Ammon's horn (tissue), 1 donor: ENCODE measurements at regions not wholly inside any gene's neighbourhood (a gene's known extent, or its start where the extent isn't known, plus 50 kb on each side); places are given as distances from the start of the nearest gene placed in this dataset.
"Not testable (repeated sequence)": the region's sequence is repeated elsewhere in the genome, so short reads cannot be mapped to it uniquely, and the experiment has no call there.

Source experiments
- DNase-seq: peaks from one replicate; pipeline ENCODE4 v3.0.0-alpha.2; 2016; ENCODE audit warnings: low spot score

DNA sequence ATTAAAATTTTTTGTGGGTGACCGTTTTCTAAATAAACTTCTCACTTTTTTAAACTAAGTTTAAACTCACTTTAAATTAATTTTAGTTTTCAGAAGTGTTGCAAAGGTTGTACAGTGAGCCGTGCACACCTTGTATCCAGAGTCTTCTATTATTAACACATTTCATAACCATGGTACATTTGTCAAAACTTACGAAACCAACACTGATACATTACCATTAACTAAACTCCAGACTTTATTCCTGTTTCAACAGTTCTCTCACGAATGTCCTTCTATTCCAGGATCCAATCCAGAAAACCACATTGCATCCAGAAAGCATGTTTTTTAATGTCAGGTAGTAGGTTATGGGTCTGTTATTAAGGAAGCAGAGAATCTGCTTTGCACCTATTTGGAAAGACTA lies 319.9 kb downstream of the CBLN4 start:
- no peak for DNase-seq

DNA sequence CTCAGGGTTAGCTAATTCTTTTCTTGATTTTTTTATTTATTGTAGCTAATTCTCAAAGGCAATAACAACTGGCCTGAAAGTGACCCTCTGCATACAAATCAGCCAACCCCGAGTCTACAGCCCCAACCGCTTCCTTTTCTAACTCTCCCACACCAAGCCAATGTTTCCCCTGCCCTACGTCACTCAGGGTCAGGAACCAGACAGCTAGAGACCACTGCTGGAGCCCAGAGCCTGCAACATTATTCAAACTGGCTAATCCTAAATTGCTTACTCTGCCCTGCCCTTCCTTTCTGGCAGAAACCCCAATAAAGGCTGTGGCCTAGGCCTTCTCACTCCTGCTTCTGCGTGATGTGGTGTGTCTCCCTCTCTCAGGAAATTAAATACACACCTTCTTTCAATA lies 320.7 kb downstream of the CBLN4 start:
- no peak for DNase-seq

DNA sequence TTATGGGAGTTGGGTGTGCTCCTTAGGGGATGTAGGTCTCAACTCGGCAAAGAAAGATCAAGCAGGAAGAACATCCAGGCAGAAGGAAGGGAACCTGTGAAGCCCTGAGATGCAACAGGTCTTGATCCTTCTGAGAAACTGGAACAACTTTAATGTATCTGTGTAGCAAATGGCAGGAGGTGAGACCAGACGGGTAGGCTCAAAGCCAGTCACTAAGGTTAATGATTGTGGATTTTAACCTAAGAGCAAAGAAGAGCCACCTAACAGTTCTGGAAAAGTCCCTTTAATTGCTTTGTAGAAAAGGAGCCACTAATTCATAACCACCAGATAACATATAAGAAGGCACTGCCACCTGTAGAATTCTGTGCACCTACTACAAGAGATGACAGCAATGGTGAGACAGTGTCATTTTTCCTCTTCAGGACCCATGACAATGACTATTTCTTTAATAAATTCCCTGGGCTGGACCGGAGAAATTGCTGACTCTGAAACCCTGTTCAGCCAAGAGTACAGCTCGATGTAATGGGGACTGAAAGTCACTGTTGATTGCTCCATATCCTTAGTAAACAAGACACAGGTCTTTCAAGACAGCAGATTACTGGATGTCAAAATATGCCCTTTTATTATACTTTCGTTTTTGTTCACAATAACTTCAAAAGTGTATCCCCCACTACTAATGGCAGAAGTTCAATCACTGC lies 326.2 kb downstream of the CBLN4 start:
- no peak for DNase-seq

DNA sequence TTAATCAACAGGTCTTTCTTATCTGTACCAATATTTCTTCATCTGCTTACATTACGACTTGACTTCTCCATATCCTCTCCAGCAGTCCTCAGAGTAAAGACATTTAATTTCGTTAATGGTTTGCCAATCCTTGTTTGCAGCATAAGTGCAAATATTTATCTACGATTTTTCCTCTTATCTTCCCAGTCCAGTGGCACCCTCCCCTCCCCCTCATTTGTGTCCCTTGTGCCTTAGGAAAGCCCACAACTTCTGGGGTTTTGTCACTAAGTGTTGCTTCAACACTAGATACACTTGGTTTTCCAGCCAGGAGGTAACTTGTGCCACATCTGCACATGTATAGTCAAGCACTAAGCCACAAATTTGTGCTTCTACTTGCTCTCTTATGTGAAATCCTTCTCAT lies 327.2 kb downstream of the CBLN4 start:
- no peak for DNase-seq

DNA sequence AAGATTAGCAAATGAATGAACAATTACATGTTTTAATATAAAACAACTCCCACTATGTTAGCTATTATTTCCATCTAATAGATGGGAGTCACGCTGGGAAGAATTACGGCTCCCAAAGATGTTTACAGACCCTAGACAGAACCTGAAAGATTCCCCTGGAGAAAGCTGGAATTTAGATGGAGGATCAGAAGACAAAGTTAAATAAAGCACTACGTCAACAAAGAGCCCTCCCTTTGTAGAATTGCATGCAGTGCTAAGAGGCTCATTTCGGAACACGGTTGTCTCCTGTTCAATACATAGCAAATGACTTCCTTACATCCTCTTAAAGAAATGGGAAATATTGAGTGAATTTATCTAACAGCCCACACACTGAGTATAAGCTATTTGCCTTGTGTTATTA lies 328.3 kb downstream of the CBLN4 start:
- DNase-seq = no peak

DNA sequence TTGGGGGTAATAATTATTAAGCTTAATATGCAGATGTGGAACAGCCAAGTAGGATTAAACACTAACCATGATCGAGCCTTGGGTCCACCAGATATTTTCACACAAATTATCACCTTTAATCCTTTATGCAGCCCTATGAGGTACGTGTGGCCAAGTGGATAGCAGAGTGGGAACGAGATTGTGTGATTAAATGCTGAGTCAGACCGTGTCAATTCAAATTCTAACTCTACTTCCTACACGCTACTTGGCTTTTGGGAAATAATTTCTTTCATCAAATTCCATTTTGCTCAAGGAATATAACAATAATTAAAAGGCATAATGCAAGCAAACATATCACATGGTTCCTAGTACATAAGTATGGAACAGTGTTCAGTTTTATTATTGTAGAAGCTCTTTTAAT lies 329.2 kb downstream of the CBLN4 start:
- DNase-seq = no peak

DNA sequence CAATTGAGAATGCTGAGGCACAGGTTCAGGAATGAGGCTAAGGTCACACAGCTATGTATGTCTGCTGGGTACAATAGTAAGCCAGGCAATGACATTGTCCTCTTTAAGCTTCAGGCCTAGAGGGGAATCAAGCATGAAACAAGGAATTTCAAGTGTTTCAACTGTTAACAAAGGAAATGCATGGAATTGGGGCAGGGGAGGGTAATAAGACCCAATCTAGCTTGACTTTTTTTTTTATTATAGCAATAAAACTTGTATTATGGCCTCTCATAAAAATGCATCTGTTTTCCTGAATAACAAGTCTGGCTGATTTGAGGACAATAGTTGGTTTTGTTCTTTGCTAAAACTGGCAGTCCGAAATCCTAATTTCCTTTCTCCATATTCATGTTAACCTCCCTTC lies 336.7 kb downstream of the CBLN4 start:
- DNase-seq = no peak

DNA sequence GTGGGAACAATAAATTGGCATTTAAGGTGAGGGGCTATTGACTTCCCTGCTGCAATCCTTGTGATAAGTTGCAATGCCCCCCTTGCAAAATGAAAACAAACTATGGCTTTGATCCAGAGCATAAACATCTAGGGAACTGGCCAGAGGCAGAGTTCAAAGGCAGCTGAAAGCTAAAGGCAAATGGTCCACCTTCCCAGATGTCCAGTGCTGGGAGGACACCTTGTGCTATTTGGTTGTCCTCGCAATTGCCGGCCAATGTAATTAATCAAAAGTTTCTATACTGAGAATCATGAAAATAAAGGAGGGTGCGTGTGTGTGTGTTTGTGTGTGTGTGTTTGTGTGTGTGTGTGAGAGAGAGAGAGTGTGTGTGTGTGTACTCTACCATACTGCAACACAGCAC lies 337.4 kb downstream of the CBLN4 start:
- DNase-seq = no peak

DNA sequence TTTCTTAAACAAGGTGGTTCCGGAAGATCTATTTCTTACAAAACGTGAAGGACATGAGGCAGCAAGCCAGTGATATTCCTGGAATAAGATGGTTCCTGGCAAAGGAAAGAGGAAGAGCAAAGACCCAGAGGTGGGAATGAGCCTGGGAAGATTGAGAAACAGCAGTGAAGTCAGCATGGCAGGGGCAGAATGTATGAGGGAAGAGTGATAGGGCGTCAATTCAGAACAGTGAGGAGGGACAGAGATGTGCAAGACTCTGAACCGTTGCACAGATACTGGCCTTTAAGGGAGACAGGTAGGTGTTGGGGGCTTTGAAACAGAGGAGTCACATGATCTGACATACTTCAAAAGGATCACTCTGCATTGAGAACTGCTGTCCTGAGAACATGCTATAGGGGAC lies 338.3 kb downstream of the CBLN4 start:
- no peak for DNase-seq

DNA sequence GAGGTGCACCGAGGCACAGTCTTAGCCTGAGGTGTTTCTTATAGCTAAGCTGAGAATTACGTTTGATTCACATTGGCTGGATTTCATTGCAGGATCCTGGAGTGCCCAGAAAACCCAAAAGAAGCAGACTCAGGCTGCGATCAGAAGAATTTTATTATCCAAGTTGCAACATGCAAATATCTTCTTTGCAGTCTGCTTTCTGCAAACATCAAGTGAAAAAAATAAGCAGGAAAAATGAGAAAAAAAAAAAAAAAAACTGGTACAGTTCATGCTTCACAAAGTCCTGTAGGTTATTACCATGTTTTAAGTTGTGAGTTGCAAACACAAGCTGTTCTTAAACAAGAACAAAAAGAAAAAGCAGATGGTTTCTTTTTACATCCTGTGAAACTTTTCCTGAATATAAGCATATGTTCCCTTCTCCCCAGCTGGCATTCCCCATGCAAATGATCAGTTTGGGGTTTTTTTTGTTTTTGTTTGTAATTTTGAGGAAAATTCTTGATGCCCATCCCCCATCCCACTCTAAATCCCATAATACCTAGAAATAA lies 349.0 kb downstream of the CBLN4 start:
- DNase-seq = no peak

DNA sequence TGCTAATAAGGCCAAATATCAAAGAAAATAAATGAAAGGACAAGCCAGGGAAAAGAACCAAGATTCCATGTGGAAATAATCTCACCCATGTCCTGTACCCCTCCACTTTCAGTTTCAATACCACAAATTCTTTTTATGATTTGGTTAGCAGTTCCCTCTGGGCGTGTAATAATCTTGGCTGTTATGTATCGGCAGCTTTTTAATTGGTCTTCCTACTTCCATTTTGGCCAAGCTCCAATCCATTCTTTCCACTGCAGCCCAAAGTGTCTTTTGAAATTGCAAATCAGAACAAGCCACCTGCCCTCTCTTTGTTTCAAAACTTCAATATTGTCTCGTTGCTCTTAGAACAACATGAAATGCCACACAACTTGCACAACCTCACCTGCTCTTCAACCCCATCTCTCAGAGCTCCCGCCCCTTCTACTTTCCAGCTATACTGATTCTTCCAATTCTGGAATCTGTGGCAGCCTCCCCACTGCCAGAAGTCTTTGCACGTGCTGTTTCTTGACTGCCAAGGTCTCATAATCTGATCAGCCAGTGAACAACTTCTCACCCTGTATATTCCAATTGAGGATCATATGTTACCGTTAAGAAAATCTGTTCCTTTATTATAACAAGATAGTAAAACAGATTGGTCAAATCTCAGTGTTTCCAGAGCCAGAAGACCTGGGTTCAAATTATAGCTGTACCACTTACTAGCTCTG lies 354.5 kb downstream of the CBLN4 start:
- DNase-seq = no peak

DNA sequence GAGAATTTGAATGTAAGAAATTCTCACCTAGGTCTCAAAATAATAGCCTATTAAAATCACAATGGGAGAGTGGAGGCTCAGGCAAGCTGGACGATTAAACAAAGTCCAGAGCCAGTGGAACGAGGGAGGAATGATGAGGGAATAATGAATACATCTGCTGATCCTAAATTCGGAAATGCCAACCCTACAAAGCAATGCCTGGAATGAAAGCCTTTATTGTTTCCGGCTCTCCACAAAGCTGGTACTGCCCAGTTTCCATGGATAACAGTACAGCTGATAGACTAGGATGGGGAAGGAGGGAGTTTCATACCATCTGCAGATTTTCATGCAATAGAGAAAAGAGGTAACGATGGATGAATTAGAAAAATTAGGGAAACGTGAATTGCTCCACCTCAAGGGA lies 356.1 kb downstream of the CBLN4 start:
- DNase-seq = peak; percentile 50

DNA sequence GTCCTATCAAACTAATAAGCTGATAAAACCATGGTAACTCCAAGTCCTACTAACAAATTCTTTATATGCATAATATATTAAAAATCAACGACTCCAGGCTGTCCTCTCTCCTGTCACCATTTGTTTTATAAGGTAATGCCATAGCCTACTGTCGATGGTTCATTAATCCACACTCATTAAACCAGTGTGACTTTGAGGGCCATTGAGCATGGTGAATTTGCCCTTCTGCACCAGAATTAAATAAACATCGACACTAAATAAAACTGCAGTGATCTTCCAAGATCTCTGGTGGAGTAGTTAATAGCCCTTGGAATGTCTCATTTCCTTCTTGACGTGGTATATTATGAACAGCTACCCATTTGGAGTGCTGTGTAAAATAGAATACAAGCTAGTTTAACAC lies 358.5 kb downstream of the CBLN4 start:
- DNase-seq = no peak

DNA sequence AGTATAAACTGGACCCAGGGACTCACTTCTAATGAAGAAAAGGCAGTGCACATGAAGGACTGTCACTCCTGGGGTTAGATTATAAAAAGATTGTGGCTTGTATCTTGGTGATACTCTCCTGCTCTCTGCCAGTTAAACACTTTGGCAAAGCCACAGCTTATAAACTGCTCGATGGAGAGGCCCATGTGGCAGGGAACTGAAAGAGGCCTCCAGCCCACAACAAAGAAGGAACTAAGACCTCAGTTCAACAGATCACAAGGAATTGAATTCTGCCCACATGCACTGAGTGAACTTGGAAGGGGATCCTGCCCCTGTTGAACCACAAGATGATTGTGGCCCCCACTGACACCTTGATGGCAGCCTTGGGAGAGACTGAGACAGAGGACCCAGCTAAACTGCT lies 363.8 kb downstream of the CBLN4 start:
- no peak for DNase-seq

DNA sequence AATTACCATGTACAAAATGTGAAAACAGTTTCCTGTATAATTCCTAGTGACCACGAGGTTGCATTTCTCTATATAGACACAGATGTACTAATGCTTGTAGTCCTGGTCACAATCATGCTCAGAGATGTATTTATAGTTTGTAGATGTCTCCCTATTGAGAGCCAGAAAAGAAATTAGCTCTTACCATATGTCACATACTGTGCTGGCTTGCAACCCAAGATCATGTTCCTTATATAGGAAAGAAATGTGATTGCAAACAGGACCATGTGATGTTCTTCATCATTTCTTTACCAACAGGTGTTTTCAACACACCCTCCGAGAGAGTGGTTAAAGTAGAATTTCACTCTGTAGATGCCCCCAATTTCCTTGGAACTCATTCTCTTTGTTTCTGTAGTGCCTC lies 369.4 kb downstream of the CBLN4 start:
- DNase-seq = no peak

DNA sequence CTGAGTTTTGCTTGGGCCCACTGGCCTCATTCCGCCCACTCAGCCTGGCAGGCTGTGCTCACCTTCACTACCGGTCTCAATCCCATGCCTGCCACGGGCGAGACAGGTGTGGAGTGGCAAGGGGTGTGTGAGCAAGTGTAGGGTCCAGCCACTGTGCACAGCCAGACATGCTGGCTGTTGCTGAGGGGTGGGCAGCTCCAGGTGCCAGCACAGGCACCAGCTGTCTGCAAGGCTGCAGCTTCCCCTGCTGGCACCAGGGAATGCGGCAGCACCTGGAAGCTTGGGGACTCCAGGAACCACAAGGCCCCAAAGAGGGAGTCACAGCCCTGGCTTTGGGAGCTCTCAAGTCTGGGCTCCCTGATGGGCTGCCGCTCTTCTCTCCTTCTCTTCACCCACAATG lies 372.7 kb downstream of the CBLN4 start:
- no peak for DNase-seq

DNA sequence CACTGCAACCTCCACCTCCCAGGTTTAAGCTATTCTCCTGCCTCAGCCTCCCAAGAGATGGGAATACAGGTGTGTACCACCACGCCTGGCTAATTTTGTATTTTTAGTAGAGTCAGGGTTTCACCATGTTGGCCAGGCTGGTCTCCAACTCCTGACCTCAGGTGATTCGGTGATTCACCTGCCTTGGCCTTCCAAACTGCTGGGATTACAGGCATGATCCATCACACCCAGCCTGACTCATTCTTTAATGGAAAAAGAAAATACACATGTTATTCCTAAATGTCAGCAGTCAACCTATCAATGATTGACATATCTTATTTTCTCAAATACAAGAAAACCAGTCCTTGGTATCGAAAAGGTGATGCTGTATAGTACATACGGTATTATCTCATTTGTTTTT lies 376.2 kb downstream of the CBLN4 start:
- DNase-seq = not testable (repeated sequence)

DNA sequence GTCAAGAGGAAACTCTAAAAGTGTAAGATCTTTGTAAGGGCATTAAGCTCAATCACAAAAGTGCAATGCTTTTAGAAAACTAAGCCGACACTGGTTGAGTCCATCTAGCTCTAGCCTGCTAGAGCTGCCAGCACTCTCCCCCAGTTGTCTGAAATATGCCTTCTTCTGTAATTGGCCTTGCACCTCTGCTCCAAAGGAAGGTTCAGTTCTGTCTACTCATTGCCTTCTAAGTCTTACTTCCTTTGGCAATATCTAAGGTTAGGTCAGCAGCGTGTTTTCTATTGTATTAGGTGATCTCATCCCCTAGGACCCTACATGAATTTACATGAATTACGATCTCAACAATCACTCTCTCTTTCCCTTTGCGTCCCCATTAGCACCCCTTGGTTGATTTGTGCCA lies 378.6 kb downstream of the CBLN4 start:
- DNase-seq = no peak

DNA sequence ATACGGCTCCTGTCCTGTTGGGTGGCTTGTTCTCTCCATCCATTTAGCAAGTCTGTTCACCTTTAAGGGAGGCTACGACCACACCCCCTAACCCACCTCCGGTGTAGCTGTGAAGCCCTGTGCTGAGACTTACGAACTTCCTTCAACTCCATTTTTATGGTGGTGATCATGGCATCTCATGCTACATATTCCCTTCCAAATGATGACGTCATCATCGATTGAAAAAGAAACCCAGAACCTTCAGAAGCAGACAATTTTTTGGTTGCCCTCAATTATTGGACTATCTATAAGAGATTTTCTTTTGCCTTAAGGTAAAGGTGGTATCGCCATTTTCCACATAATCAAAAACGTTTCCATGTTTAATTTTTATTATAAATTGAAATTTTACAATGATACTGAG lies 389.0 kb downstream of the CBLN4 start:
- DNase-seq = no peak

DNA sequence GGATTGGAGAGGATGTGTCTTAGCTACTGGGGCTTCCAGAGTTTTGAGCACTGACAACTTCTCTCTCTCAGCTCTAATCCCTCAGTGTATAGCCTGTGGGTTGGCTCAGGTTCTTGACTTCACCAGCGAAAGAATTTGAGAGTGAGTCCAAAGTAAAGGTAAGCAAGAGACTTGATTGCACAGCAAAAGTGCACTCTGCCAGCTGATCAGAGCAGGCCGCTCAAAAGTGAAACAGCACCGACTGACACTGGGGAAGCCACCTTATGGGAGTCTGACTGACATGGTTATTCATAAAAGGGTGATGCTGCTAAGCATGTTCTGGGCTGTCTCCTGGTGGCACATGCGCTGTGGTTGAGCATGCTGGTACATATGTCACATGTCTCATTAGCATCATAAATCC lies 389.5 kb downstream of the CBLN4 start:
- DNase-seq = no peak

DNA sequence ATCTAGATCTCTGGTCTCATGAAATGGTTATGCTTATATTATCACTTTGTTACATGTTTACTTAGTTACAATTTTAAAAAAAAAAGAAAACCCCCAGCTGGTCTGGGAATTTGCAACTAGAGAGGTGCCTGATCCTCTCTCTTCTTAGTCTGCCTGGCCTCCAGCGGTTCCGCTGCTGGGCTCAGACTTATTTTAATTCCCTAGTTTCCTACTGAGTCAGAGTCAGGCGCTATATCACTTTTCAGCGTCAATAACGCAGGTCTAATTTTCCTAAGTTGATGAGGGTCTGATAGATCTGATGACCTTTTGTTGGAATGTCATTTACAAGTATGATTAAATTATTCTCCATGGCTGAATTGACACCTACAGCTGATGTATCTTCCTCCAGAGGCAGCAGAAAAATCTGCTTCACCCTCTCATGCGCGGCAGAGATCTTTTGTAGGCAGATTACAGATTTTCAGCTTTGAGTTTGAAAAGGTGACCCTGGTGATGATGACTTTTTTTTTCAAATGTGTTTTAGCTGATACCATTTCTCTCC lies 391.0 kb downstream of the CBLN4 start:
- DNase-seq = no peak

DNA sequence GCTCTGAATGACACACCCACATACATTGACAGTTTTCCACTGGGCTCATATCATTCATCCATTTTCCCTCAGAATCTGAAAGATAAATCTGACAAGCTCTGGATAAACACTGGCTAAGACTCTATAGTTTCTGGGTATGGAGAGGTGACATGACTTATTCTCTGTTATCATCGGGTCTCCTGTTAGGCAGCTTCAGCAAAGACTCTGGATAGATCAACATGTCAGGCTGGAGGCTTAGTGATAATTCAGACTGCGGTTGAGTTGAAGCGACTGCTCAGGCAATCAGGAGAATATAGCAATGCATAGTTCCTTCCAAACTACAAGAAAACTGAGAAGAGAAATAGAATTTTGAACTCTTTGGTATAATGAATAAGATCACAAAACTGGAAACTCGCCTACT lies 394.6 kb downstream of the CBLN4 start:
- no peak for DNase-seq

DNA sequence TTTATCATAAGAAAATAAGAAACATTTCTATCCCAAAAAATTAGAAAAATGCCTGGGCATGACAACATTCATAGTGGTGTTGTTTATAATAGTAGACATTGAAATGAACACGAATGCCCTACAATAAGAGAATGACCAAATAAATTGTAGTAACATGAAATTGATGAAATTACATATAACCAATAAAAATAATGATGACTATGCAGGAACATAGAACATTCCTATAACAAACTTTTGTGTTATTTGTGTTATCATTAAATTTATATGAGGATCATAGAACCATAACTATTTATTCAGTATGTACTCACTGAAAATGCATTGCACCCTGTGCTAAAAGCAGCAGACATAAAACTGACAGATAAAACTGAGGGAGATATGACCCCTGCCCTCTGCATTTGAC lies 399.7 kb downstream of the CBLN4 start:
- no peak for DNase-seq

DNA sequence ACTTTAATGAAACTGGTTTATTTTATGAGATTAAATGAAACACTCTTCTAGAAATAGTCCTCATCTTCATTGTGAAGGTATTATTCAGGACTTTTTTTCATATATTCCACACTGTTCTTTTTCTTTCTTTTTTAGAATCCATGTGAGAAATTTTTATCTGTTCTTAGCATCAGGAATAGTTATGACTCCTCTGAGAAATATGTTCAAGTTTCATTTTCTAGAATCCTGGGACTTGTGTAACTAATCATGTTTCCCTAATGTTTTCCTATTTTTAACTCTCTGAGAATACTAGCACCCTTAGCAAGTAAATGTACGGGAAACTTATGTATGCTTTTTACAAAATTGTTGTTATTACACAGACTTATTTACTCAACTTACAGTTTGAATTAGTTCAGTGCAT lies 407.8 kb downstream of the CBLN4 start:
- no peak for DNase-seq
